WERI-Rb-1 (cell line): ENCODE measurements at regions not wholly inside any gene's neighbourhood (a gene's known extent, or its start where the extent isn't known, plus 50 kb on each side); places are given as distances from the start of the nearest gene placed in this dataset.

Experiments
- DNase-seq: peaks from one replicate; pipeline ENCODE4 v3.0.0-alpha.2; 2020
- H3K27ac ChIP-seq: fragments of 250-450 bp; sonication (Bioruptor Pico); 2 replicates; pipeline ENCODE4 v1.5.1; 2020; ENCODE audit warnings: mild to moderate bottlenecking, moderate library complexity
- H3K27me3 ChIP-seq: fragments of 250-450 bp; sonication (Bioruptor Pico); 2 replicates; pipeline ENCODE4 v1.5.1; 2021; ENCODE audit warnings: mild to moderate bottlenecking, low read depth, moderate library complexity; ENCODE audit not compliant: insufficient read depth, severe bottlenecking
- H3K36me3 ChIP-seq: fragments of 250-450 bp; sonication (Bioruptor Pico); 2 replicates; pipeline ENCODE4 v1.5.1; 2020; ENCODE audit warnings: mild to moderate bottlenecking, moderate library complexity
- H3K4me3 ChIP-seq: 2 replicates; pipeline ENCODE4 v1.5.1; 2011; ENCODE audit warnings: low read depth, mild to moderate bottlenecking, control low read depth, low read length
- H3K9me3 ChIP-seq: fragments of 250-450 bp; sonication (Bioruptor Pico); 2 replicates; pipeline ENCODE4 v1.5.1; 2021; ENCODE audit warnings: mild to moderate bottlenecking, moderate library complexity; ENCODE audit not compliant: severe bottlenecking
- TF ChIP-seq, protein P1 (sequence below): IDR thresholded peaks from 2 replicates; pipeline ENCODE4 v1.5.1; 2011; ENCODE audit warnings: low read depth, mild to moderate bottlenecking, control low read depth, inconsistent platforms, low read length

DNA sequence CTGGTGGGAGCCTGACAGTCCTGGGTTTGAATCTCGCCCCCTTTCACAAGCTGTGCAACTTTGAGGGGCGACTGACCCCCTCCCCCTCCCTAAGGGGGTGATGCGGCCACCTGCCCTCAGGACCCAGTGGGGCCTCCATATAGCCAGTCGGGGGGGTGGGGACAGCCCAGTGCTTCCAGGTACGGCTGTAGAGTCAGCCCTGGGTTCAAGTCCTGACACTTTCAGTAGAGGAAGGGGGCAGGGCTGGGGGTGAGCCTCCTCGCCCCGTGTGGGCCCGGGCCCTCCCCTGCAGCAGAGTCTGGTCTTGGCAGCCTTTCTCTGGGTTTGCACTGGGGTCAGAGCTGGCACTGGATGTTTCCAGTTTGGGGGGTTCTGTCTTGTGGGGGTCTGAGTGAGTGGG is 216.3 kb downstream of the C9orf50 start:
- no peaks in the 10 kb centered on the region for H3K36me3 ChIP-seq
- TF ChIP-seq, protein P1, sequence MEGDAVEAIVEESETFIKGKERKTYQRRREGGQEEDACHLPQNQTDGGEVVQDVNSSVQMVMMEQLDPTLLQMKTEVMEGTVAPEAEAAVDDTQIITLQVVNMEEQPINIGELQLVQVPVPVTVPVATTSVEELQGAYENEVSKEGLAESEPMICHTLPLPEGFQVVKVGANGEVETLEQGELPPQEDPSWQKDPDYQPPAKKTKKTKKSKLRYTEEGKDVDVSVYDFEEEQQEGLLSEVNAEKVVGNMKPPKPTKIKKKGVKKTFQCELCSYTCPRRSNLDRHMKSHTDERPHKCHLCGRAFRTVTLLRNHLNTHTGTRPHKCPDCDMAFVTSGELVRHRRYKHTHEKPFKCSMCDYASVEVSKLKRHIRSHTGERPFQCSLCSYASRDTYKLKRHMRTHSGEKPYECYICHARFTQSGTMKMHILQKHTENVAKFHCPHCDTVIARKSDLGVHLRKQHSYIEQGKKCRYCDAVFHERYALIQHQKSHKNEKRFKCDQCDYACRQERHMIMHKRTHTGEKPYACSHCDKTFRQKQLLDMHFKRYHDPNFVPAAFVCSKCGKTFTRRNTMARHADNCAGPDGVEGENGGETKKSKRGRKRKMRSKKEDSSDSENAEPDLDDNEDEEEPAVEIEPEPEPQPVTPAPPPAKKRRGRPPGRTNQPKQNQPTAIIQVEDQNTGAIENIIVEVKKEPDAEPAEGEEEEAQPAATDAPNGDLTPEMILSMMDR: no peak

GRCh38 chr9:129403779-129404620 is 216.9 kb downstream of the C9orf50 start:
- DNase-seq: no peak
- Histone ChIP-seq H3K36me3 (no peaks in the 10 kb centered on the region), H3K27ac (no peak overlapping the region), H3K9me3 (no peaks in the 10 kb centered on the region), H3K4me3 (no peak overlapping the region), H3K27me3 (no peaks in the 10 kb centered on the region)
- TF ChIP-seq, protein P1: no peak

More for the DNA sequence above, 216.3 kb downstream of the C9orf50 start:
- Histone ChIP-seq H3K9me3 (no peaks in the 10 kb centered on the region), H3K27ac (no peak overlapping the region), H3K4me3 (no peak overlapping the region), H3K27me3 (no peaks in the 10 kb centered on the region)
- DNase-seq: no peak

DNA sequence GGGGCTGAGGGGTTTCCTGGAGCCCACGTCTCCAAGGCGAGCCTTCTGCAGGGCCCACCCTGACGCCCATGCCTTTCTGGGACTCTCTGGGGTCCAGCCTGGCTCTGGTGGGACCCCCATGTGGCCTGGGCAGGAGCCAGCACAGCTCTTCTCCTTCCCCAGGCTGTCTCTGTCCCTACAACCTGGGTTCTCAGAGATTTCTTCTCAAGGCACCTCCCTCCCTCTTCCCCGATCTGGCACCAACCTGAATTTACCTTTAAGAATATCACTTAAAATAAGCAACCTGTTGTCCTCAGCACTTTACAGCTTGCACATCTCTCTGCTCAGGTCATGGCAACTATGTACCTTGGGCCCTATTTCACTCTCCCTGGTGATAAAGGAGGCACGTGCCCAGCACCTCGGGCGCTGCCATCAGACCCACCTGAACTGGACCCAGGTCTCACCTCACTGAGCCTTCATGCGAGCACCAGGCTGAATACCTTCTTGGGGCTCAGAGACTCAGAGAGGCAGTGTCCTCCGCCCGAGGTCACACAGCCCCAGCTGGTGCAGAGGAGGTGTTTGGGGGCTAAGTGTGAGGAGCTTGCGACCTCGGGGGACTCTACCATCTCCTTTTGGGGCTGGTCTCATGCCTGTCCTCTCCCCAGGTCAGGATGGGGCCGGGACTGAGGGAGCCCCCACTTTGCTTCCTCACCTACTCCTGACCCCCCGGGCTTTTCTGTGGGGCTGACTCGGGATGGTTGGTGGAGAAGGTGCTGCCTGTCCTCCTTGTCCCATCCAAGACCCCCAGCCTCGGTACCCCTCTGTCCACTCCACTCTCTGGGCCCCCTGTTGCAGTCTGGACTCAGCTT is 217.7 kb downstream of the C9orf50 start:
- Histone ChIP-seq H3K9me3 (no peaks in the 10 kb centered on the region), H3K27ac (no peak overlapping the region), H3K36me3 (no peaks in the 10 kb centered on the region), H3K4me3 (no peak overlapping the region), H3K27me3 (no peaks in the 10 kb centered on the region)
- TF ChIP-seq, protein P1: no peak
- no peak for DNase-seq

- peak overlapping the region; percentile 69 for H3K27ac ChIP-seq
- no peak for DNase-seq
- TF ChIP-seq, protein P1: no peak
Measured at GRCh38 chr9:129402371-129402739, 218.5 kb downstream of the C9orf50 start.

DNA sequence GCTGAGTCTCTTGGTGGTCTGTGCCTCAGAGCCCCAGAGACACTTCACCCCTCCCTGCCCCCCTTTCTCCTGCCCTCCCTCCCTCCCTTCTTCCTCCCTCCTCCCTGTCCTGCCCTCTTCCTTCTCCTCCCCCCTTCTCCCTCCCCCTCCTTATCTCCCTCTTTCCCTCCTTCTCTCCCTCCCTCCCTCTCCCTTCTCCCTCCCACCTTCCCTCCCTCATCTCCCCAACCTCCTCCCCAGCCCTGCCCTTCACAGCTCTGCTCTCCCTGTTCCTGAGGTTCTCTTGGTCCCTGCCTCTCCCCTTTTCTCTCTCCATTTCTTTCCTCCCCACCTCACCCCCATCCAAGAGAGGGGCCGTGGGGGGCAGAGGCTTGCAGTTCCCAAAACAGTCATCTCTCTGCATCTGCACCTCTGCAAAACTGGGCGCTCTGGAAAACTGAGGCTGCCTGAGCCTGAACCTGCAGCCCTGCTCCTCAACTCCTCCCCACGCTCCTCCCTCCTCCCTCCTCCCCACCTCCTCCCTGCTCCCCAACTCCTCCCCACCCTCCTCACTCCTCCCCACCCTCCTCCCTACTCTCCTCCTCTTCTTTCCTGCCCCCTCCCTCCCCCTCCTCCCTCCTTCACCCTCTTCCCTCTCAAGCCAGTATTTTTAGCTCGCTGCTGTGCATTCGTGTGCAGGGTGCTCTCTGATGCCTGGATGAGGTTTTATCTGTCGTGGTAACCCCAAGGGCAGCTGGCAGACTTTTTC is 219.1 kb downstream of the C9orf50 start:
- H3K27me3 ChIP-seq: no peaks in the 10 kb centered on the region
- H3K36me3 ChIP-seq: no peaks in the 10 kb centered on the region
- TF ChIP-seq, protein P1: no peak
- H3K4me3 ChIP-seq: no peak overlapping the region
- no peaks in the 10 kb centered on the region for H3K9me3 ChIP-seq
- DNase-seq: no peak
- peak overlapping the region; percentile 69 for H3K27ac ChIP-seq

More at GRCh38 chr9:129402371-129402739, 218.5 kb downstream of the C9orf50 start:
- no peaks in the 10 kb centered on the region for H3K36me3 ChIP-seq
- no peaks in the 10 kb centered on the region for H3K9me3 ChIP-seq
- H3K4me3 ChIP-seq: no peak overlapping the region
- no peaks in the 10 kb centered on the region for H3K27me3 ChIP-seq
